RWPE1 (cell line): ENCODE measurements at regions not wholly inside any gene's neighbourhood (a gene's known extent, or its start where the extent isn't known, plus 50 kb on each side); places are given as distances from the start of the nearest gene placed in this dataset.

Experiments
- CTCF ChIA-PET: fragments of 350-600 bp; sonication (Branson Sonifier 250); formaldehyde crosslinking; extraction: SDS; loops from one replicate; lab custom pipeline; 2021; lab: Yijun Ruan, JAX
- POLR2A ChIA-PET: fragments of 400-600 bp; formaldehyde crosslinking; extraction: SDS; loops from one replicate; lab custom pipeline; 2020; ENCODE audit warnings: antibody characterized with exemption; ENCODE audit not compliant: low non-redundant PET; lab: Yijun Ruan, JAX
- DNase-seq: peaks from one replicate; pipeline ENCODE4 v3.0.0; 2012; ENCODE audit warnings: low spot score
- H3K27ac ChIP-seq: fragments of 450-650 bp; 2 replicates; pipeline ENCODE4 v1.5.1; 2017
- CTCF ChIP-seq: fragments of 450-650 bp; conservative IDR thresholded peaks from 2 replicates; pipeline ENCODE4 v1.5.1; 2017; ENCODE audit warnings: low read depth, mild to moderate bottlenecking

GRCh38 chr7:17071866-17072265, 190.1 kb upstream of the AGR3 start:
- no peak for TF ChIP-seq CTCF
- ChIA-PET POLR2A (no interaction called here), CTCF (no interaction called here)
- no peak for DNase-seq
- H3K27ac ChIP-seq: no peak overlapping the region

- ChIA-PET CTCF (interaction anchor here (0.5 kb wide), 1 partner anchor 9 kb away, joined by 3 read pairs; no protein-coding TSS in a partner anchor), POLR2A (no interaction called here)
- no peak overlapping the region for H3K27ac ChIP-seq
- DNase-seq: no peak
- TF ChIP-seq CTCF: no peak
Observed at GRCh38 chr7:17075601-17076255, 193.9 kb upstream of the AGR3 start.

GRCh38 chr7:17078298-17078697, 196.5 kb upstream of the AGR3 start:
- DNase-seq: no peak
- TF ChIP-seq CTCF: no peak
- ChIA-PET CTCF (no interaction called here), POLR2A (no interaction called here)
- H3K27ac ChIP-seq: no peak overlapping the region

DNA sequence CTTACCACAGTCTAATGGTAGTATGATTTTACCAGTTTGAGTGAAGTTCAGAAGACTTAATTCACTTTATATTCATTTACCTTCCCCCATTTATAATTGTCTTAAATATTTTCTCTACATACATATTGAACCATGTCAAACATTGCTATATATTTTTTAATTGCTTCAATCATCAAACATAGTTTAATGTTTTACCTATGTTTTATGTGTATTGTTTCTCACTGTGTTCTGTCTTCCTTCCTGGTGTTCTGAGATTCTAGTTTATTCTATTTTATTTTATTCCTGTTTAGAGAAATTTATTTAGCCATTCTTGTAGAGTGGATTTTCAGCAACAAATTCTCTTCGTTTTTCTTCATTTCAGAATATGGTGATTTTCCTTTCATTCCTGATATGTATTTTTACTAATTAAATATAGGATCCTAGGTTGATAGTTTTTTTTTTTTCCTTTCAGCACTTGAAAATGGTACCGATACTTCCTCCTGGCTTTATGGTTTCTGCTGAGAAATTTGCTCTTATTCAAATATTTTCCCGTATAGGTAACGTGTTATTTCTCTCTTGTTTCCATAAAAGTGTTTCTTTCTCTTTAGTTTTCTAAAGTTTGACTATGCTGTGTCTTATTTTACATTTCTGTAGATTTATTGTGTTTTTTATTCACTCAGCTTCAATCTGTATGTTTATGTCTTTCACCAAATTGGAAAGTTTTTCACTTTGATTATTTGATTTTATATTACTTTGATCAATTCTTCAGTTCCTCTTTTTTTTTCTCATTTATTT, 201.8 kb upstream of the AGR3 start:
- CTCF ChIA-PET: no interaction called here
- POLR2A ChIA-PET: no interaction called here
- H3K27ac ChIP-seq: no peak overlapping the region
- no peak for TF ChIP-seq CTCF
- DNase-seq: no peak

DNA sequence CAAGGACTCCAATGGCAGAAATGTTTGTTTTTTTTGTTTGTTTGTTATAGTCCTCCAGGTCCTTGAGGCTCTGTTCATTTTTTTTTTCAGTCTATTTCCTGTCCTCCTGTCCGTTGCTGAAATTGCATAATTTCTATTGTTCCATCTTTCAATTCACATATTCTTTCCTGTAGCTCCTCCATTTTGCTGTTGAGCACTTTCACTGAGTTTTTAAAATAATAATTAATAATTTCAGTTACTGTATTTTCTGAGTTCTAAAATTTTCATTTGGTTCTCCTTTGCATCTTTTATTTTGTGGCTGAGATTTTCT, 202.3 kb upstream of the AGR3 start:
- POLR2A ChIA-PET: no interaction called here
- CTCF ChIA-PET: interaction anchor here (0.5 to 1.0 kb wide), 2 partner anchors 22 to 101 kb away, joined by 3 to 4 read pairs; no protein-coding TSS in a partner anchor
- no peak overlapping the region for H3K27ac ChIP-seq
- DNase-seq: no peak
- no peak for TF ChIP-seq CTCF

- ChIA-PET CTCF (interaction anchor here (1.0 kb wide), 1 partner anchor 102 kb away, joined by 3 read pairs; no protein-coding TSS in a partner anchor), POLR2A (no interaction called here)
- no peak for DNase-seq
- no peak for TF ChIP-seq CTCF
- H3K27ac ChIP-seq: no peak overlapping the region
Observed at GRCh38 chr7:17085186-17085585, 203.4 kb upstream of the AGR3 start.
